Stomach (tissue), 4 donors: ENCODE measurements at regions not wholly inside any gene's neighbourhood (a gene's known extent, or its start where the extent isn't known, plus 50 kb on each side); places are given as distances from the start of the nearest gene placed in this dataset.

Source experiments
- CTCF ChIP-seq, 7 experiments: fragments of 450-650 bp in 4 of 7; fragments of 200-600 bp in 3 of 7; sonication (generic) in 3 of 7; IDR thresholded peaks; one replicate each; pipeline ENCODE4 v1.5.1; 2016 to 2019; ENCODE audit warnings: antibody characterized with exemption in 7 of 7, control low read depth in 2 of 7, mild to moderate bottlenecking in 1 of 7
- EP300 ChIP-seq: sonication (generic); formaldehyde crosslinking; IDR thresholded peaks from one replicate; pipeline ENCODE4 v1.6.1; 2017; ENCODE audit warnings: antibody characterized with exemption
- POLR2A ChIP-seq, 4 donors: fragments of 450-650 bp; IDR thresholded peaks; one replicate each; pipeline ENCODE4 v1.6.1; 2016; ENCODE audit warnings: antibody characterized with exemption in 4 of 4, control low read depth in 2 of 4, mild to moderate bottlenecking in 1 of 4, moderate library complexity in 1 of 4
- POLR2AphosphoS5 ChIP-seq, 3 donors: sonication (generic); formaldehyde crosslinking; IDR thresholded peaks; one replicate each; pipeline ENCODE4 v1.6.1; 2016; ENCODE audit warnings: antibody characterized with exemption in 3 of 3

GRCh38 chr11:115632061-115632460, 127.8 kb upstream of the CADM1 start:
- TF ChIP-seq CTCF (IDR thresholded peaks at IDR 0.05) (no peak), POLR2A (IDR thresholded peaks at IDR 0.05) (no peak), EP300 (no peak), POLR2AphosphoS5 (IDR thresholded peaks at IDR 0.05) (no peak)
